ENCODE measurements at regions not wholly inside any gene's neighbourhood (a gene's known extent, or its start where the extent isn't known, plus 50 kb on each side); places are given as distances from the start of the nearest gene placed in this dataset.

GRCh38 chr13:76330761-76331160 lies 555.4 kb downstream of the KCTD12 start (continued):
- TF ChIP-seq CBX8 (IDR thresholded peaks at IDR 0.05; ENCODE audit: borderline replicate concordance, low read depth, low read length): no peak
- no peak for TF ChIP-seq RFX5 (IDR thresholded peaks at IDR 0.05; ENCODE audit: borderline replicate concordance, low read depth, low read length)

All from H1 (cell line).